ENCODE measurements at regions not wholly inside any gene's neighbourhood (a gene's known extent, or its start where the extent isn't known, plus 50 kb on each side); places are given as distances from the start of the nearest gene placed in this dataset.

DNA sequence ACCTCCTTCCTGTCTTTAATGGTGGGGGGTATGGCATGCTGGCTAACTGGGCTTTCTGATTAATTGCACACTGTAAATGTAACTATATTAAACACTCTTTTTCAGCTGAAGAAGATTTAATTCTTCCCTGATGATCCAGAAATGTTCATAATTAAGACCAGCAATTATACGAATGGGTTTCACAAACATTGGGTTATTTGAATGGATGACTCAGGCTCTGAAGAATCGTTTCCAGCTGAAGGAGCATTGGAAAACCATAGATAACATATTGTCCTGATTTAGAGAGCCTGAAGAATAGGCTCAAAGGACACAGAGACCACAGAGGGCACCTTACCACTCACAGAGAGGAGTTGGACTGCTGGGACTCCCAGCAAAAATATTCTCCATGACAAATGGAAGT is 130.7 kb upstream of the SSTR4 start:
- TF ChIP-seq YY1 (IDR thresholded peaks at IDR 0.05) (no peak), FOXA1 (IDR thresholded peaks at IDR 0.05) (no peak), NR2F2 (IDR thresholded peaks at IDR 0.05) (no peak), FOXA2 (IDR thresholded peaks at IDR 0.05) (no peak), GABPA (IDR thresholded peaks at IDR 0.05 in 1 of 2, conservative IDR thresholded peaks at IDR 0.05 in 1 of 2) (no peak)
- TF ChIP-seq, protein P1, sequence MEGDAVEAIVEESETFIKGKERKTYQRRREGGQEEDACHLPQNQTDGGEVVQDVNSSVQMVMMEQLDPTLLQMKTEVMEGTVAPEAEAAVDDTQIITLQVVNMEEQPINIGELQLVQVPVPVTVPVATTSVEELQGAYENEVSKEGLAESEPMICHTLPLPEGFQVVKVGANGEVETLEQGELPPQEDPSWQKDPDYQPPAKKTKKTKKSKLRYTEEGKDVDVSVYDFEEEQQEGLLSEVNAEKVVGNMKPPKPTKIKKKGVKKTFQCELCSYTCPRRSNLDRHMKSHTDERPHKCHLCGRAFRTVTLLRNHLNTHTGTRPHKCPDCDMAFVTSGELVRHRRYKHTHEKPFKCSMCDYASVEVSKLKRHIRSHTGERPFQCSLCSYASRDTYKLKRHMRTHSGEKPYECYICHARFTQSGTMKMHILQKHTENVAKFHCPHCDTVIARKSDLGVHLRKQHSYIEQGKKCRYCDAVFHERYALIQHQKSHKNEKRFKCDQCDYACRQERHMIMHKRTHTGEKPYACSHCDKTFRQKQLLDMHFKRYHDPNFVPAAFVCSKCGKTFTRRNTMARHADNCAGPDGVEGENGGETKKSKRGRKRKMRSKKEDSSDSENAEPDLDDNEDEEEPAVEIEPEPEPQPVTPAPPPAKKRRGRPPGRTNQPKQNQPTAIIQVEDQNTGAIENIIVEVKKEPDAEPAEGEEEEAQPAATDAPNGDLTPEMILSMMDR (IDR thresholded peaks at IDR 0.05; ENCODE audit: low read depth, low read length, missing input control) = no peak
- TF ChIP-seq, protein P2, sequence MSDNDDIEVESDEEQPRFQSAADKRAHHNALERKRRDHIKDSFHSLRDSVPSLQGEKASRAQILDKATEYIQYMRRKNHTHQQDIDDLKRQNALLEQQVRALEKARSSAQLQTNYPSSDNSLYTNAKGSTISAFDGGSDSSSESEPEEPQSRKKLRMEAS (IDR thresholded peaks at IDR 0.05) = no peak
- TF ChIP-seq, protein P3, sequence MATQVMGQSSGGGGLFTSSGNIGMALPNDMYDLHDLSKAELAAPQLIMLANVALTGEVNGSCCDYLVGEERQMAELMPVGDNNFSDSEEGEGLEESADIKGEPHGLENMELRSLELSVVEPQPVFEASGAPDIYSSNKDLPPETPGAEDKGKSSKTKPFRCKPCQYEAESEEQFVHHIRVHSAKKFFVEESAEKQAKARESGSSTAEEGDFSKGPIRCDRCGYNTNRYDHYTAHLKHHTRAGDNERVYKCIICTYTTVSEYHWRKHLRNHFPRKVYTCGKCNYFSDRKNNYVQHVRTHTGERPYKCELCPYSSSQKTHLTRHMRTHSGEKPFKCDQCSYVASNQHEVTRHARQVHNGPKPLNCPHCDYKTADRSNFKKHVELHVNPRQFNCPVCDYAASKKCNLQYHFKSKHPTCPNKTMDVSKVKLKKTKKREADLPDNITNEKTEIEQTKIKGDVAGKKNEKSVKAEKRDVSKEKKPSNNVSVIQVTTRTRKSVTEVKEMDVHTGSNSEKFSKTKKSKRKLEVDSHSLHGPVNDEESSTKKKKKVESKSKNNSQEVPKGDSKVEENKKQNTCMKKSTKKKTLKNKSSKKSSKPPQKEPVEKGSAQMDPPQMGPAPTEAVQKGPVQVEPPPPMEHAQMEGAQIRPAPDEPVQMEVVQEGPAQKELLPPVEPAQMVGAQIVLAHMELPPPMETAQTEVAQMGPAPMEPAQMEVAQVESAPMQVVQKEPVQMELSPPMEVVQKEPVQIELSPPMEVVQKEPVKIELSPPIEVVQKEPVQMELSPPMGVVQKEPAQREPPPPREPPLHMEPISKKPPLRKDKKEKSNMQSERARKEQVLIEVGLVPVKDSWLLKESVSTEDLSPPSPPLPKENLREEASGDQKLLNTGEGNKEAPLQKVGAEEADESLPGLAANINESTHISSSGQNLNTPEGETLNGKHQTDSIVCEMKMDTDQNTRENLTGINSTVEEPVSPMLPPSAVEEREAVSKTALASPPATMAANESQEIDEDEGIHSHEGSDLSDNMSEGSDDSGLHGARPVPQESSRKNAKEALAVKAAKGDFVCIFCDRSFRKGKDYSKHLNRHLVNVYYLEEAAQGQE (IDR thresholded peaks at IDR 0.05) = no peak
